WERI-Rb-1 (cell line): ENCODE measurements at regions not wholly inside any gene's neighbourhood (a gene's known extent, or its start where the extent isn't known, plus 50 kb on each side); places are given as distances from the start of the nearest gene placed in this dataset.
"Not testable (repeated sequence)": the region's sequence is repeated elsewhere in the genome, so short reads cannot be mapped to it uniquely, and the experiment has no call there.

Source experiments
- DNase-seq: peaks from one replicate; pipeline ENCODE4 v3.0.0-alpha.2; 2020
- H3K27ac ChIP-seq: fragments of 250-450 bp; sonication (Bioruptor Pico); 2 replicates; pipeline ENCODE4 v1.5.1; 2020; ENCODE audit warnings: mild to moderate bottlenecking, moderate library complexity
- H3K27me3 ChIP-seq: fragments of 250-450 bp; sonication (Bioruptor Pico); 2 replicates; pipeline ENCODE4 v1.5.1; 2021; ENCODE audit warnings: mild to moderate bottlenecking, low read depth, moderate library complexity; ENCODE audit not compliant: insufficient read depth, severe bottlenecking
- H3K36me3 ChIP-seq: fragments of 250-450 bp; sonication (Bioruptor Pico); 2 replicates; pipeline ENCODE4 v1.5.1; 2020; ENCODE audit warnings: mild to moderate bottlenecking, moderate library complexity
- H3K4me3 ChIP-seq: 2 replicates; pipeline ENCODE4 v1.5.1; 2011; ENCODE audit warnings: low read depth, mild to moderate bottlenecking, control low read depth, low read length
- H3K9me3 ChIP-seq: fragments of 250-450 bp; sonication (Bioruptor Pico); 2 replicates; pipeline ENCODE4 v1.5.1; 2021; ENCODE audit warnings: mild to moderate bottlenecking, moderate library complexity; ENCODE audit not compliant: severe bottlenecking
- CTCF ChIP-seq: IDR thresholded peaks from 2 replicates; pipeline ENCODE4 v1.5.1; 2011; ENCODE audit warnings: low read depth, mild to moderate bottlenecking, control low read depth, inconsistent platforms, low read length

- Histone ChIP-seq H3K36me3 (no peaks in the 10 kb centered on the region), H3K27ac (no peak overlapping the region), H3K27me3 (no peaks in the 10 kb centered on the region), H3K9me3 (no peaks in the 10 kb centered on the region), H3K4me3 (no peak overlapping the region)
- DNase-seq = no peak
- no peak for TF ChIP-seq CTCF
Measured at GRCh38 chr13:61110732-61111131, 304.9 kb downstream of the PCDH20 start.

GRCh38 chr13:61109741-61110140 is 305.9 kb downstream of the PCDH20 start:
- no peak overlapping the region for H3K27ac ChIP-seq
- no peaks in the 10 kb centered on the region for H3K9me3 ChIP-seq
- no peaks in the 10 kb centered on the region for H3K27me3 ChIP-seq
- no peak overlapping the region for H3K4me3 ChIP-seq
- no peaks in the 10 kb centered on the region for H3K36me3 ChIP-seq
- TF ChIP-seq CTCF = no peak
- no peak for DNase-seq

- no peaks in the 10 kb centered on the region for H3K9me3 ChIP-seq
- no peak for TF ChIP-seq CTCF
- no peaks in the 10 kb centered on the region for H3K36me3 ChIP-seq
- H3K4me3 ChIP-seq = no peak overlapping the region
- no peak overlapping the region for H3K27ac ChIP-seq
- no peaks in the 10 kb centered on the region for H3K27me3 ChIP-seq
- no peak for DNase-seq
Measured at GRCh38 chr13:61107989-61108388, 307.7 kb downstream of the PCDH20 start.

GRCh38 chr13:61095885-61096284 is 319.8 kb downstream of the PCDH20 start:
- Histone ChIP-seq H3K9me3 (no peaks in the 10 kb centered on the region), H3K36me3 (no peaks in the 10 kb centered on the region), H3K4me3 (no peak overlapping the region), H3K27me3 (no peaks in the 10 kb centered on the region), H3K27ac (no peak overlapping the region)
- no peak for TF ChIP-seq CTCF
- no peak for DNase-seq

- H3K9me3 ChIP-seq = no peaks in the 10 kb centered on the region
- H3K27me3 ChIP-seq = no peaks in the 10 kb centered on the region
- no peaks in the 10 kb centered on the region for H3K36me3 ChIP-seq
- no peak for DNase-seq
- no peak overlapping the region for H3K4me3 ChIP-seq
- TF ChIP-seq CTCF = no peak
- H3K27ac ChIP-seq = no peak overlapping the region
Measured at GRCh38 chr13:61094865-61095264, 320.8 kb downstream of the PCDH20 start.

- not testable (repeated sequence) for DNase-seq, H3K27ac ChIP-seq, H3K27me3 ChIP-seq, H3K36me3 ChIP-seq, H3K4me3 ChIP-seq, H3K9me3 ChIP-seq
Measured at GRCh38 chr13:61089894-61090293, 325.8 kb downstream of the PCDH20 start.

GRCh38 chr13:61086087-61086486 is 329.6 kb downstream of the PCDH20 start:
- H3K27me3 ChIP-seq = no peaks in the 10 kb centered on the region
- H3K36me3 ChIP-seq = no peaks in the 10 kb centered on the region
- no peaks in the 10 kb centered on the region for H3K9me3 ChIP-seq
- H3K27ac ChIP-seq = no peak overlapping the region
- DNase-seq = no peak
- TF ChIP-seq CTCF = no peak
- H3K4me3 ChIP-seq = no peak overlapping the region
